ENCODE measurements at regions not wholly inside any gene's neighbourhood (a gene's known extent, or its start where the extent isn't known, plus 50 kb on each side); places are given as distances from the start of the nearest gene placed in this dataset.

- H3K36me3 ChIP-seq (ENCODE audit: control insufficient read depth, insufficient read depth, low read length), result no peaks in the 10 kb centered on the region
- no peaks in the 10 kb centered on the region for H4K20me1 ChIP-seq (ENCODE audit: insufficient read depth, low read length)
- no peak overlapping the region for H3K4ac ChIP-seq (ENCODE audit: low read depth, low read length)
- BruUV-seq (replicated peaks), result no TSS peak
- dilution Hi-C loops (cut with HindIII; ENCODE audit: low sequenced_read_pairs, unreplicated experiment), result no loop called here
- H3K4me1 ChIP-seq (ENCODE audit: control insufficient read depth, insufficient read depth, low read length), result no peaks in the 10 kb centered on the region
- no peak overlapping the region for H2BK20ac ChIP-seq (ENCODE audit: low read depth, low read length)
- H3K56ac ChIP-seq (ENCODE audit: extremely low read depth, insufficient read depth, low read length), result no peak overlapping the region
- intact Hi-C loops (cut with micrococcal nuclease), result no loop called here
- H3K9me3 ChIP-seq (ENCODE audit: control insufficient read depth, insufficient read depth, low read length), result peaks cover 1% of the 10 kb centered on the region; the same call in 1 of the 2 replicates
- no peak overlapping the region for H3K18ac ChIP-seq (ENCODE audit: low read depth, low read length)
- ATAC-seq (ENCODE audit: low read depth) (no peak), DNase-seq (peak; percentile 26)
- H2AFZ ChIP-seq (replicated peaks; ENCODE audit: low read length, poor library complexity), result no peak overlapping the region
- H2BK15ac ChIP-seq (ENCODE audit: low read depth, low read length), result no peak overlapping the region
- in situ Hi-C loops (cut with MboI; ENCODE audit: low sequenced_read_pairs), result no loop called here
- no peaks in the 10 kb centered on the region for H3K27me3 ChIP-seq (ENCODE audit: control insufficient read depth, insufficient read depth, low read length)
- ChIA-PET CTCF (no interaction called here), POLR2A (ENCODE audit: unreplicated experiment) (no interaction called here)
- H2AK9ac ChIP-seq (replicated peaks; ENCODE audit: low read depth, low read length, poor library complexity), result no peak overlapping the region
- no peak overlapping the region for H4K91ac ChIP-seq (ENCODE audit: insufficient read depth, low read depth, low read length)
- H2BK5ac ChIP-seq (ENCODE audit: low read depth, low read length, poor library complexity, severe bottlenecking), result no peak overlapping the region
- H3K14ac ChIP-seq (replicated peaks; ENCODE audit: low read depth, low read length), result no peak overlapping the region
- H3K4me2 ChIP-seq (ENCODE audit: low read depth, low read length), result no peak overlapping the region
- H3K9me1 ChIP-seq (ENCODE audit: insufficient read depth, low read length), result no peaks in the 10 kb centered on the region; the same call in 1 of the 2 replicates
- TF ChIP-seq MAFK (IDR thresholded peaks at IDR 0.05; ENCODE audit: low read depth, low read length) (no peak), NFE2L2 (IDR thresholded peaks at IDR 0.05; ENCODE audit: low read depth, low read length) (no peak), RAD21 (IDR thresholded peaks at IDR 0.05; ENCODE audit: low read length) (no peak), FOS (IDR thresholded peaks at IDR 0.05; ENCODE audit: low read depth, low read length) (no peak), MAZ (IDR thresholded peaks at IDR 0.05; ENCODE audit: borderline replicate concordance, low read depth, low read length) (no peak), RFX5 (IDR thresholded peaks at IDR 0.05; ENCODE audit: low read depth, low read length) (no peak), POLR2A (IDR thresholded peaks at IDR 0.05; ENCODE audit: low read depth, low read length) (no peak), BHLHE40 (IDR thresholded peaks at IDR 0.05; ENCODE audit: low read depth, low read length) (no peak), ELK1 (IDR thresholded peaks at IDR 0.05; ENCODE audit: borderline replicate concordance, low read depth, low read length) (no peak), SMC3 (IDR thresholded peaks at IDR 0.05; ENCODE audit: low read depth, low read length) (no peak), CTCF (conservative IDR thresholded peaks at IDR 0.05; ENCODE audit: low read depth, low read length) (no peak), MXI1 (IDR thresholded peaks at IDR 0.05; ENCODE audit: borderline replicate concordance, low read depth, low read length) (no peak), CEBPB (IDR thresholded peaks at IDR 0.05; ENCODE audit: low read depth, low read length) (no peak), RCOR1 (IDR thresholded peaks at IDR 0.05; ENCODE audit: insufficient replicate concordance, low read length) (no peak), USF2 (IDR thresholded peaks at IDR 0.05; ENCODE audit: low read depth, low read length) (no peak), CHD1 (IDR thresholded peaks at IDR 0.05; ENCODE audit: low read depth, low read length) (no peak)
- no peak overlapping the region for H4K5ac ChIP-seq (ENCODE audit: low read depth, low read length)
- no peak overlapping the region for H2BK120ac ChIP-seq (ENCODE audit: low read depth, low read length)
- no peak overlapping the region for H3K23ac ChIP-seq (ENCODE audit: low read depth, low read length)
- H2AK5ac ChIP-seq (ENCODE audit: low read depth, low read length), result no peak overlapping the region
- no peak overlapping the region for H3K27ac ChIP-seq (ENCODE audit: insufficient read depth, low read length)
- no peaks in the 10 kb centered on the region for H3K79me1 ChIP-seq (ENCODE audit: low read depth in 1 of 2, low read length in 2 of 2)
- H3K4me3 ChIP-seq (ENCODE audit: insufficient read depth, low read depth, low read length), result no peak overlapping the region
- H3K9ac ChIP-seq (ENCODE audit: low read depth, low read length), result no peak overlapping the region
- H4K8ac ChIP-seq (ENCODE audit: low read depth in 2 of 2, low read length in 2 of 2), result no peak overlapping the region
Measured at GRCh38 chr5:105735704-105736103, 1935.0 kb downstream of the EFNA5 start.

Measured in IMR-90 (cell line).